ENCODE measurements at regions not wholly inside any gene's neighbourhood (a gene's known extent, or its start where the extent isn't known, plus 50 kb on each side); places are given as distances from the start of the nearest gene placed in this dataset.

DNA sequence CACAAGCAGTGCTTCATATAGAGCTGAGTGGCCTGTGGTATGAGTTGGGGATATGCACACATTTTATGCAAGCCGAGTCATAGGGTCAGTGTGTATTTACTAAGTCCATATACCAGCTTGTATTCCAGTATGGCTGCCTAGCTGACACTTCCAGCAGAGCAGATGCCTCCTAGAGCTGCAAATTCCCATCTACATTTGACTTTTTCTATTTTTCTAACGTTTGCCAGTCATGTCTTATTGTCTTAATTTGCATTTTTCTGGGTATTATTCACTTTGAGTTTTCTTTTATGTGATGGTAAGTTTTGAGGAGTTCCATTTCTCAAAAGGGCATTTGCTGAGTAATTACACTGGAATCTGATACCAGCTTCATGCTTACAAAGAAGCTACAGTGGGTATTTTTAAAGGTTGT lies 334.5 kb upstream of the CDH2 start:
- DNase-seq (no peak), ATAC-seq (no peak)
- no peak overlapping the region for H3K4me3 Mint-ChIP-seq
- peaks cover 8 to 15% of the 10 kb centered on the region in 2 donors for H3K9me3 Mint-ChIP-seq
- H3K4me1 Mint-ChIP-seq = no peaks in the 10 kb centered on the region
- H3K27ac Mint-ChIP-seq = no peak overlapping the region
- no peaks in the 10 kb centered on the region for H3K27me3 Mint-ChIP-seq

DNA sequence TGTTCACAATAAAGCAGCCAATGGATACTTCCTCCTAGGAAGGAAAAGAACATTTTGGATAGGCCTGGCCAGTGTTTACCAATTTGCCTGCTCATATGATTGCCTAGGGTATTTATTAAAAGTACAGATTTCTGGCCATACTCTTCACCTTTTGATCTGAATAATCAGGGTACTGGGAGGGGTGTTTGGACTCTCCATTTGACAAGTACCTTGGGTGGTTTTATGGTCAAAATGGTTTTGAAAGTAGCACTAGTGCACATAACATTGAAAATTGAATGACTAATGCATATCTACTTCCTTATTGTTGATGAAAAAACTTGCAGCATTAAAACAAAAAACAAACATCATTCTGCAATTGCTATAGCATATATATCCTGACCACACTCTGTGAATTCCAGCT lies 333.3 kb upstream of the CDH2 start:
- DNase-seq (no peak), ATAC-seq (no peak)
- H3K4me1 Mint-ChIP-seq = no peaks in the 10 kb centered on the region
- no peaks in the 10 kb centered on the region for H3K27me3 Mint-ChIP-seq
- H3K4me3 Mint-ChIP-seq = no peak overlapping the region
- H3K27ac Mint-ChIP-seq = no peak overlapping the region
- H3K9me3 Mint-ChIP-seq = peaks cover 7 to 13% of the 10 kb centered on the region in 2 donors

DNA sequence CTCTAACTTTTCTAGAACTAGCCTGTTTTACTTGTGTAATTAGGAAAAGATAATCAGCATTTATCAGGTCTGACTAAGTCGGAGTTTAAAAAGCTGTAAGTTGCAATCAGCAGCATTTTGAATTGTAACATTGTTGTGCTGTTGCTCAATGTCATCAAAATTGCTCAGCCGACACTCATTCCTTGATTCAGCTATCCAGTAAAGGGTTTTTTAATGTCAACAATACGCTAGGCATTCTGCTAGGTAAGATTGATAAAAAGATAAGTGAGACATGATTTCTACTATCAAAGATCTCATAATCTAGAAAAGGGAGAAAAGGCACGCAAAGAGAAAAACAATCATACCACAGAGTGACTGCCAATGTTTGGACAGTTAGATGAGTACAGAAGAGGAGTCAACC lies 327.1 kb upstream of the CDH2 start:
- H3K27ac Mint-ChIP-seq = no peak overlapping the region
- peaks cover 5 to 14% of the 10 kb centered on the region in 2 donors for H3K9me3 Mint-ChIP-seq
- H3K4me3 Mint-ChIP-seq = no peak overlapping the region
- no peaks in the 10 kb centered on the region for H3K27me3 Mint-ChIP-seq
- no peak for DNase-seq
- no peaks in the 10 kb centered on the region for H3K4me1 Mint-ChIP-seq
- ATAC-seq = no peak

DNA sequence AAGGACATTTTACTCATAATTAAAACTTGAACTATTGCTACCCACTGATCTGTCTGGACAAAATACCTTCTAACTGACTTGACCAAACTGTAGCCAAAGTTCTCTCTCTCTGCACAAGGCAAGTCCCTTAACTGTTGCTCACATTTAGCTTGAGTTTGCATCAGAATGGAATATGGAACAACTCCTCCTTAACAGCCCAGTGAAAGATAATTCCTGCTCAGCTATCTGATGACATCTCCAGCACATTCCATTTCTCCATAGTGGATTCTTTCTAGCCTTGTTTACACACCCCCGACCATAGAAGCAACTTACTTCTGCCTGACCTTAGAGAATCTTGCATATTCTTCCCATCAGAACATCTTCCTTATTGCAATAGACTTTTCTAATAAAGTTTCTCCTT lies 317.2 kb upstream of the CDH2 start:
- no peaks in the 10 kb centered on the region for H3K27me3 Mint-ChIP-seq
- DNase-seq (no peak), ATAC-seq (no peak)
- H3K4me3 Mint-ChIP-seq = no peak overlapping the region
- no peak overlapping the region for H3K27ac Mint-ChIP-seq
- H3K9me3 Mint-ChIP-seq = peaks cover 6 to 7% of the 10 kb centered on the region in 2 donors
- H3K4me1 Mint-ChIP-seq = no peaks in the 10 kb centered on the region

DNA sequence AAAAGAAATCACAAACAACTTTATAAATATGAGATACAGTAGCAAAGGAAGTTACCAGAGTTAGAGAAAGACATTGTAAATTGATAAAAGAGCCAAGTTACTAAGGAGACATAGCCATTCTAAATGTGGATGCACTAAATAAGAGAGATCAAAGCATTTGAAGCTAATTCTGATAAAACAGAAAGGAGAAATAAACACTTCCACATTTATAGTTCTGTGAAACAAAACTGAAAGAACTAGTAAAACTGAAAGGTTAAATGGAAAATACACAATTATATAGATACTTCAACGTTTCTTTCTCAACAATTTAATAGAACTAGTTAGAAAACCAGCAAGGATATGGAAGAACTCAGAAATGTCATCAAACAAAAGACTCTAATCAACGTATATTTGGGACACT lies 309.0 kb upstream of the CDH2 start:
- H3K27me3 Mint-ChIP-seq = no peaks in the 10 kb centered on the region
- no peak for ATAC-seq
- DNase-seq = no peak
- peaks cover under 1 to 22% of the 10 kb centered on the region in 2 donors for H3K9me3 Mint-ChIP-seq
- H3K4me1 Mint-ChIP-seq = no peaks in the 10 kb centered on the region
- no peak overlapping the region for H3K27ac Mint-ChIP-seq
- no peak overlapping the region for H3K4me3 Mint-ChIP-seq

DNA sequence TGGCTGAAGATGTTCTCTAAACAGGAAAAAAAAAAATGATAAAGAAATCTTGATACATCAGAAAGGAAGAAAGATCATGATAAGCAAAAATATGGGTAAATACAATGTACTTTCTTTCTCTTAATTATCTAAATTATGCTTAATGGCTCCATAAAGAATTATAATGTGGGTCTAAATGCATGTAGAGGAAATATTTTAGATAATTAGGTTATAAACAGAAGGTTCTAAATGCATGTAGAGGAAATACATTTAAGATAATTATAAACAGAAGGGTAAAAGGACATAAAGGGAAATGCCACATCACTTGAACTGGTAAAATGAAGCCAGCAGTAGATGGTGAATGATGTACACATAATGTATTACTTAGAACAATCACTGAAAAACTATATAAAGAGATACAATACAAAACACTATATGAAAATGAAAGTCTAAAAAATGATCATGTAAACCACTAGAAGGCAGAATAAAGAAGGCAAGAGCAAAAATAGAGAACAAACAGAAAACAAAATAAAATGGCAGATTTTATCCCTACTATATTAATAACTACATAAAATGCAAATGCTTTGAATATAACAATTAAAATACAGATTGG lies 308.4 kb upstream of the CDH2 start:
- H3K4me1 Mint-ChIP-seq = no peaks in the 10 kb centered on the region
- DNase-seq (no peak), ATAC-seq (no peak)
- no peaks in the 10 kb centered on the region for H3K27me3 Mint-ChIP-seq
- H3K27ac Mint-ChIP-seq = no peak overlapping the region
- H3K9me3 Mint-ChIP-seq = peaks cover 6 to 22% of the 10 kb centered on the region in 2 donors
- H3K4me3 Mint-ChIP-seq = no peak overlapping the region

DNA sequence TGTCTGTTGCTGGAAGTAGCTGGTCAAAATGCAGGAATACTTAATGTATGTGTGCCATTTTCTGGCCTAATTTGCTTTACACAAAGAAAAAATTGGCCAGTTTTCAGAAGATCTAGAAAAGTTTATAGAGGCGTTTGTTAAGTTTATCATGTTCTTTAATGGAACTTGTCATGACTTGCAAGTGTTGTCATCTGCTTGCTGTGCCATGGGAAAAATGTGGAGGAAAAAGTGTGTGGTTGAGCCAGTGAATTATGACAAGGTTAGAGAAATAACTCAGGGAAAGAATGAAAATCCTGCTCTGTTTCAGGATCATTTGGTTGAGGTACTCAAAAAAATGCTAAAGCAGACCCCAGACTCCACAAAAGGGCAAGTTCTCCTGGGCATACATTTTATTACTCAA lies 301.6 kb upstream of the CDH2 start:
- Mint-ChIP-seq H3K9me3 (peaks cover 35 to 37% of the 10 kb centered on the region in 2 donors), H3K4me1 (no peaks in the 10 kb centered on the region), H3K4me3 (no peak overlapping the region), H3K27me3 (no peaks in the 10 kb centered on the region), H3K27ac (no peak overlapping the region)
- no peak for DNase-seq
- ATAC-seq = no peak

DNA sequence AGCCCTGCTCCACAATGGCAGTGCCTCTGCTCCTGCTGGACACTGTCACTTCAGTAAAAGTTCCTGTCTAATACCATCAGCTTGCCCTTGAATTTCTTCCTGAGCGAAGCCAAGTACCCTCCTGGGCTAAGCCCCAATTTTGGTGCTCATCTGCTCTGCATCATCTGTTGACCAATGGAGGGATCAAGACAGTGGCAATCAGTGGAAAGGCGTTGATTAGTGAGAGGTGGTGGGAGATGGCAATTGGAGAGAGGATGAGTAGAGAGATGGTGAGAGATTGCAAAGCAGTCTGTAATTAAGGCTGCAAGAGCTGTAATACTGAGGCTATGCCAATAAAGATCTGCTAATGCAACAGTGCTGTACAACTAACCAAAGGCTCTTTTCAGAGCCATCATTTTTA lies 299.4 kb upstream of the CDH2 start:
- H3K9me3 Mint-ChIP-seq = peaks cover 31 to 43% of the 10 kb centered on the region in 2 donors
- no peak overlapping the region for H3K27ac Mint-ChIP-seq
- no peaks in the 10 kb centered on the region for H3K4me1 Mint-ChIP-seq
- no peaks in the 10 kb centered on the region for H3K27me3 Mint-ChIP-seq
- no peak overlapping the region for H3K4me3 Mint-ChIP-seq
- DNase-seq (no peak), ATAC-seq (no peak)

DNA sequence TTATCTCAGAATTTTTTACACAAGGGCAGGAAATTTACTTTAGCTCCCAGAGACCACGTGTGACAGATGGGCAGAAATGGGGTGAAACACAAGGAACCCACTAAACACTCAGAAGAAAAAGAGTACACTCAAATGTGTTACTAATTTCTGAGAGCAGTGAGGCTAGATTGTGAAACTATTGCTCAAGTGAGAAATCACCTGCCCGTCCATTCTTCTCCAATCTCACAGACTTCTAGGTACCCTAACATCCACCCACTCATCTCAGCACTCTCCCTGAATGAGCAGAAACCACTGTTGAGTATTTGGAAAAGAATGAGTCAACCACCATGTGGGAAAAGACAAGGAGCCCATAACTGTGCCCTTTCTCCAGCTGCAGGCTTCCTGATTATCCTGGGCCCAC lies 293.0 kb upstream of the CDH2 start:
- no peaks in the 10 kb centered on the region for H3K27me3 Mint-ChIP-seq
- H3K9me3 Mint-ChIP-seq = peaks cover 18 to 33% of the 10 kb centered on the region in 2 donors
- no peaks in the 10 kb centered on the region for H3K4me1 Mint-ChIP-seq
- ATAC-seq (no peak), DNase-seq (no peak)
- no peak overlapping the region for H3K4me3 Mint-ChIP-seq
- no peak overlapping the region for H3K27ac Mint-ChIP-seq

DNA sequence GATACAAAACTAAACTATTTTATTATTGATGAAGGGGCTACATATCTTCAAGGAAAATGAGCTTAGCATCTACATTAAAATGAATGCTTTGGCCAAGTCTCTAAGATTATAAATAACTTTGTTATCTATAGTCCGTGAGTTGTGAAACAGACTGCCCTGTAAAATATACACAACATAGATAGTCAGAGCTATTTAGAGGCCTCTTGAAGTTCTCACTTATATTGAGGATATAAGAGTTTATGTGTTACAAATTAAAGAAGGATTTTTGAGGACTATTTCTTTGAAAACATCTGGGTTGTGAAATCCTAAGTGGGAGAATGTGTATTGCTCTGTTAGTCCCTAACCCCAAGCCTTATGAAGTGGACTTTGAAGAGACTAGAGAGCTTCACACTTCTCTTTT lies 292.0 kb upstream of the CDH2 start:
- Mint-ChIP-seq H3K27me3 (no peaks in the 10 kb centered on the region), H3K9me3 (peaks cover 15 to 28% of the 10 kb centered on the region in 2 donors), H3K4me3 (no peak overlapping the region), H3K27ac (no peak overlapping the region), H3K4me1 (no peaks in the 10 kb centered on the region)
- no peak for DNase-seq
- ATAC-seq = no peak

DNA sequence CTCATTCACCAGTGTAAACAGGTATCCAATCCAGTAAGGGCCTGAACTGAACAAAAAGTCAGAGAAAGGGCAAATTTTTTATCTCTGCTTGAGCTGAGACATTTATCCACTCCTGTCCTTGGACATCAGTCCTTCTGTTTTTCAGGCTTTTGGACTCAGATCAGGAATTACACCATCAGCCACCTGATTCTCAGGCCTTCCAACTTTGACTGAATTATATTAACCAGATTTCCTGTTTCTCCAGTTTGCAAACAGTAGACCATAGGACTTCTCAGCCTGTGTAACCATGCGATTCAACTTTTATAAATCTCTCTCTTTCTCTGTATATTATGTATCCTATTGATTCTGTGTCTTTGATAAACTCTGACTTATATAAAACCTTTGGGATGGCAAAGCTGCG lies 289.3 kb upstream of the CDH2 start:
- DNase-seq (no peak), ATAC-seq (no peak)
- no peaks in the 10 kb centered on the region for H3K27me3 Mint-ChIP-seq
- no peaks in the 10 kb centered on the region for H3K4me1 Mint-ChIP-seq
- H3K27ac Mint-ChIP-seq = no peak overlapping the region
- no peak overlapping the region for H3K4me3 Mint-ChIP-seq
- peaks cover 12 to 27% of the 10 kb centered on the region in 2 donors for H3K9me3 Mint-ChIP-seq

DNA sequence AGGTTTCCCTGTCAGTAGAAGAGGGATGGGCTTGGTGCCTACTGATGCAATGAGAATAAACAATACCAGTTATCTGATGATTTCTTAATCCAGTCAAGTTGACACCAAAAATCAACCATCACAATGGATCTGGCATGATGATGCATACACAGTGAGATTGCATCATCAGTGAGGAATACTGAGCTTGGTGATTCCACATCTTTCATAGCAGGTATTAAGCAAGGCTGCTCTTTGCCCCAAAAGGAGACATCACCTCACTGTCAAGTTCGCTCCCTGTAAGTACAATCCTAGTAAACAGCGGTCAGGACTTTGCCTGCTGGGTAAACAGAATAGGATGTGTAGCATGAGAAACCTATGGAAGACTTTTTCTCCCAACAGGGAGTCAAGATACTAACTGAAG lies 282.7 kb upstream of the CDH2 start:
- H3K27me3 Mint-ChIP-seq = no peaks in the 10 kb centered on the region
- ATAC-seq = no peak
- no peak overlapping the region for H3K27ac Mint-ChIP-seq

DNA sequence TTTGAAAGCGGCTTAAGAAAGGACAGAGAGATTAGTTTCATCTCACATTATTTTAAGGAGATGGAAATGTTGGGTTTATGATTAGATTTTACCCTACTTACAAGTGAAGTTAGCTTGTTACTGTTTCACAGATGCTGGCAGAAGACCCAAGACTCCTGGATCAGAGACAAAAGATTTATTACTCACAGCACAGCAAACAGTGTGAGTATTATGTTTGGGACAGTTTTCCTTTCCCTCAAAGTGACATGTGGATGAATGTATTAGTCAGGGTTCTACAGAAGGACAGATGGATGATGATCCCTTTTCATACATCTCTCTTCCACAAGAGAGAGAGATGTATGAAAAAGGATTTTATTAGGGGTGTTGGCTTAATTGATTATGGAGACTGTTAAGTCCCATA lies 281.8 kb upstream of the CDH2 start:
- Mint-ChIP-seq H3K27me3 (no peaks in the 10 kb centered on the region), H3K9me3 (peaks cover 4 to 25% of the 10 kb centered on the region in 2 donors), H3K4me3 (no peak overlapping the region), H3K27ac (no peak overlapping the region), H3K4me1 (no peaks in the 10 kb centered on the region)
- no peak for ATAC-seq
- DNase-seq = no peak

More for the DNA sequence above, 282.7 kb upstream of the CDH2 start:
- Mint-ChIP-seq H3K9me3 (peaks cover 4 to 25% of the 10 kb centered on the region in 2 donors), H3K4me3 (no peak overlapping the region), H3K4me1 (no peaks in the 10 kb centered on the region)
- DNase-seq = no peak

DNA sequence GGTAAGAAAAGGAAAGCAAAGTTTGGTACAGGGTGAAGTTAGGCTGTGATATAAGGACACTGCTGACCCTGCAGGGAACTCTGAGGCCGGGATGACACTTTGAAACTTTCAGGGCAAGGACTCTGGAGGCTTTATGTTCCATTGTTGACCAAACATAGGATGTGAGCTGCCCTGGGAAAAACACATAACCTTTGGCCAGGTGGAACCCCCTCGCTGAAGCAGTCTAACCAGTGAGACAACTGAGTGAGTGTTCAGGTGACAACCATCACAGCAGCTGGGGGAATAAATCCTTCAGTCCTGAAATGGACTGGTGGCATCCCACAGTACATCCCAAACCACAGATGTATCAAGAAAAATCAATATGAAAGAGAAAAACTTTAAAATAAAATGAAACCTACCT lies 280.9 kb upstream of the CDH2 start:
- H3K4me3 Mint-ChIP-seq = no peak overlapping the region

DNA sequence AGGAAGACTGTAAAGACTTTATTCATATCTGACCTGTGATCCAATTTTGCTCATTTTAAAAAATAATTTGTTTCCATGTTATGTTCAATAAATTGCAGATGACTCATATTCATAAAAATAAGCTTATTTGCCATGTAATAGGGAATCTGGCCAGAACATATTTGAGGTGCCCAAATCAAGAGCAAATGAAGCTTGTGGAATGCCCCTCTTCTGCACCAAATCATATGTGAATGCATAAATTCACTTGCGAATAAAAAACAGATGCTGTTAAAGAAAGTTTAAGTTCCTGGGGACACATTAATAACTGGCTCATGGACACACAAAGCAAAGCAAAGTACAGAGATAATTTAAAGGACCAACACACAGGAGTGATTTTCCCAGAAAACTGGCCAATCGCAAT lies 279.0 kb upstream of the CDH2 start:
- H3K27ac Mint-ChIP-seq = no peak overlapping the region
- no peaks in the 10 kb centered on the region for H3K4me1 Mint-ChIP-seq
- no peaks in the 10 kb centered on the region for H3K27me3 Mint-ChIP-seq
- ATAC-seq = no peak
- DNase-seq = no peak
- peaks cover 0 to 16% of the 10 kb centered on the region in 2 donors for H3K9me3 Mint-ChIP-seq
- H3K4me3 Mint-ChIP-seq = no peak overlapping the region

More for the DNA sequence above, 280.9 kb upstream of the CDH2 start:
- ATAC-seq = no peak
- Mint-ChIP-seq H3K9me3 (peaks cover 0 to 16% of the 10 kb centered on the region in 2 donors), H3K4me1 (no peaks in the 10 kb centered on the region), H3K27me3 (no peaks in the 10 kb centered on the region), H3K27ac (no peak overlapping the region)
- no peak for DNase-seq

DNA sequence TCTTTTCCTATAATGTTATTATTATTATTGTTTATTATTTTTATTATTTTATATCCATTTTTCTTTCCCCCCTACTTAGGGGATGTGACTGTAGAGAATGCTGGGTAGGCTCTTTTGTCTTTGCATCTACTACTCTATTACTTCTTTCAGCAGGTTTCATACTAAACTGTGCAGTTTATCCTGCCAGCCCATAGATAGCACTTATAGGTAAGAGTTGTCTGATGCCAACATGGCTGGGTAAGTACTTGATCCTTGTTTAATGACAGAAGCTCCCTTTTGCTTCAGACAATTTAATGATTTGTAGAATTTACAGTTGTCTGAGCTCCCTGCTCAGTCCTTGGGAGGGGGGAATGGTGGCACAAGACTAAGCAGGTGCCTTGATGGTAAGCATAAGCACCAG lies 262.9 kb upstream of the CDH2 start:
- H3K4me1 Mint-ChIP-seq = no peaks in the 10 kb centered on the region
- ATAC-seq (no peak), DNase-seq (no peak)
- H3K27ac Mint-ChIP-seq = no peak overlapping the region
- no peaks in the 10 kb centered on the region for H3K27me3 Mint-ChIP-seq
- H3K4me3 Mint-ChIP-seq = no peak overlapping the region
- H3K9me3 Mint-ChIP-seq = peaks cover 0 to 19% of the 10 kb centered on the region in 2 donors

DNA sequence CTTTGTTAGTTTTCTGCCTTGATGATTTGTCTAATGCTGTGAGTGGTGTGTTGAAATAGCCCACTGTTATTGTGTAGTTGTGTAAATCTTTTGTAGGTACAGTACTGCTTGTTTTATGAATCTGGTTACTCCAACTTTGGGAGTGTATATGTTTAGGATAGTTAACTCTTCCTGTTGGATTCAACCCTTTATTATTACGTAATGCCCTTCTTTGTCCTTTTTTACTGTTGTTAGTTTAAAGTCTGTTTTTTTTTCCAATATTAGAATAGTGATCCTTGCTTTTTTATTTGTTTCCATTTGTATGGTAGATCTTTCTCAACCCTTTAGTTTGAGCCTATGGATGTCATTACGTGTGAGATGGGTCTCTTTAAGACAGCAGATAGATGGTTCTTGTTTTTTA lies 261.5 kb upstream of the CDH2 start:
- Mint-ChIP-seq H3K9me3 (peaks cover 0 to 19% of the 10 kb centered on the region in 2 donors), H3K27me3 (no peaks in the 10 kb centered on the region), H3K4me3 (no peak overlapping the region), H3K27ac (no peak overlapping the region), H3K4me1 (no peaks in the 10 kb centered on the region)
- DNase-seq (no peak), ATAC-seq (no peak)
